CMK (cell line): ENCODE measurements at regions not wholly inside any gene's neighbourhood (a gene's known extent, or its start where the extent isn't known, plus 50 kb on each side); places are given as distances from the start of the nearest gene placed in this dataset.

ENCODE experiments used
- DNase-seq: peaks from one replicate; pipeline ENCODE4 v3.0.0-alpha.2; 2010; ENCODE audit warnings: low read depth

- no peak for DNase-seq
These were observed 222.3 kb downstream of the SNX10 start for GRCh38 chr7:26513948-26514347.

- DNase-seq, result no peak
These were observed 223.0 kb downstream of the SNX10 start for GRCh38 chr7:26514633-26515032.

GRCh38 chr7:26515314-26515842 is 223.7 kb downstream of the SNX10 start:
- no peak for DNase-seq

GRCh38 chr7:26520483-26520882 is 228.8 kb downstream of the SNX10 start:
- no peak for DNase-seq

- no peak for DNase-seq
These were observed 231.0 kb downstream of the SNX10 start for GRCh38 chr7:26522633-26523032.

- no peak for DNase-seq
These were observed 234.0 kb downstream of the SNX10 start for GRCh38 chr7:26525398-26526264.

- no peak for DNase-seq
These were observed 234.6 kb downstream of the SNX10 start for GRCh38 chr7:26526265-26526587.

GRCh38 chr7:26531926-26532325 is 240.3 kb downstream of the SNX10 start:
- DNase-seq, result no peak

- DNase-seq, result no peak
These were observed 240.8 kb downstream of the SNX10 start for GRCh38 chr7:26532471-26532870.

- DNase-seq, result no peak
These were observed 241.6 kb downstream of the SNX10 start for GRCh38 chr7:26533217-26533616.

GRCh38 chr7:26534649-26535482 is 243.2 kb downstream of the SNX10 start:
- DNase-seq, result no peak

- DNase-seq, result no peak
These were observed 243.9 kb downstream of the SNX10 start for GRCh38 chr7:26535483-26536007.

GRCh38 chr7:26538216-26538615 is 246.6 kb downstream of the SNX10 start:
- no peak for DNase-seq

- no peak for DNase-seq
These were observed 247.0 kb downstream of the SNX10 start for GRCh38 chr7:26538689-26539088.

- no peak for DNase-seq
These were observed 251.7 kb downstream of the SNX10 start for GRCh38 chr7:26543340-26543739.

GRCh38 chr7:26543951-26544350 is 252.3 kb downstream of the SNX10 start:
- DNase-seq, result no peak

- DNase-seq, result no peak
These were observed 254.9 kb downstream of the SNX10 start for GRCh38 chr7:26546508-26547053.

- DNase-seq, result no peak
These were observed 255.5 kb downstream of the SNX10 start for GRCh38 chr7:26547156-26547555.

- DNase-seq, result peak; percentile 68
These were observed 257.8 kb downstream of the SNX10 start for GRCh38 chr7:26549281-26549944.

- DNase-seq, result peak; percentile 3
These were observed 258.8 kb downstream of the SNX10 start for GRCh38 chr7:26550492-26550891.

- no peak for DNase-seq
These were observed 260.1 kb downstream of the SNX10 start for GRCh38 chr7:26551740-26552139.

GRCh38 chr7:26553128-26553527 is 261.5 kb downstream of the SNX10 start:
- no peak for DNase-seq
